ENCODE measurements at regions not wholly inside any gene's neighbourhood (a gene's known extent, or its start where the extent isn't known, plus 50 kb on each side); places are given as distances from the start of the nearest gene placed in this dataset.

- TF ChIP-seq TOX (CRISPR knock-in tag; IDR thresholded peaks at IDR 0.05; ENCODE audit: borderline replicate concordance) (no peak), ZC3H10 (CRISPR knock-in tag; IDR thresholded peaks at IDR 0.05) (no peak), ARNTL (CRISPR knock-in tag; IDR thresholded peaks at IDR 0.05; ENCODE audit: borderline replicate concordance, low read depth) (no peak), PPARA (CRISPR knock-in tag; IDR thresholded peaks at IDR 0.05; ENCODE audit: borderline replicate concordance) (no peak), RARB (CRISPR knock-in tag; IDR thresholded peaks at IDR 0.05) (no peak), BACH2 (CRISPR knock-in tag; IDR thresholded peaks at IDR 0.05; ENCODE audit: borderline replicate concordance) (no peak), SNAI2 (CRISPR knock-in tag; IDR thresholded peaks at IDR 0.05) (no peak), CREB5 (CRISPR knock-in tag; IDR thresholded peaks at IDR 0.05; ENCODE audit: low read depth) (no peak), ZFP30 (CRISPR knock-in tag; IDR thresholded peaks at IDR 0.05) (no peak), POU6F1 (CRISPR knock-in tag; IDR thresholded peaks at IDR 0.05; ENCODE audit: borderline replicate concordance, low read depth) (no peak), OSR1 (CRISPR knock-in tag; IDR thresholded peaks at IDR 0.05) (no peak), GLIS3 (CRISPR knock-in tag; IDR thresholded peaks at IDR 0.05) (no peak), TCF4 (CRISPR knock-in tag; IDR thresholded peaks at IDR 0.05; ENCODE audit: borderline replicate concordance) (no peak)
- TF ChIP-seq, protein P1, sequence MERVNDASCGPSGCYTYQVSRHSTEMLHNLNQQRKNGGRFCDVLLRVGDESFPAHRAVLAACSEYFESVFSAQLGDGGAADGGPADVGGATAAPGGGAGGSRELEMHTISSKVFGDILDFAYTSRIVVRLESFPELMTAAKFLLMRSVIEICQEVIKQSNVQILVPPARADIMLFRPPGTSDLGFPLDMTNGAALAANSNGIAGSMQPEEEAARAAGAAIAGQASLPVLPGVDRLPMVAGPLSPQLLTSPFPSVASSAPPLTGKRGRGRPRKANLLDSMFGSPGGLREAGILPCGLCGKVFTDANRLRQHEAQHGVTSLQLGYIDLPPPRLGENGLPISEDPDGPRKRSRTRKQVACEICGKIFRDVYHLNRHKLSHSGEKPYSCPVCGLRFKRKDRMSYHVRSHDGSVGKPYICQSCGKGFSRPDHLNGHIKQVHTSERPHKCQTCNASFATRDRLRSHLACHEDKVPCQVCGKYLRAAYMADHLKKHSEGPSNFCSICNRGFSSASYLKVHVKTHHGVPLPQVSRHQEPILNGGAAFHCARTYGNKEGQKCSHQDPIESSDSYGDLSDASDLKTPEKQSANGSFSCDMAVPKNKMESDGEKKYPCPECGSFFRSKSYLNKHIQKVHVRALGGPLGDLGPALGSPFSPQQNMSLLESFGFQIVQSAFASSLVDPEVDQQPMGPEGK (CRISPR knock-in tag; IDR thresholded peaks at IDR 0.05; ENCODE audit: borderline replicate concordance), result no peak
Observed at GRCh38 chr9:119053070-119053469, 316.2 kb downstream of the BRINP1 start.
